ENCODE measurements at regions not wholly inside any gene's neighbourhood (a gene's known extent, or its start where the extent isn't known, plus 50 kb on each side); places are given as distances from the start of the nearest gene placed in this dataset.
"Not testable (repeated sequence)": the region's sequence is repeated elsewhere in the genome, so short reads cannot be mapped to it uniquely, and the experiment has no call there.

DNA sequence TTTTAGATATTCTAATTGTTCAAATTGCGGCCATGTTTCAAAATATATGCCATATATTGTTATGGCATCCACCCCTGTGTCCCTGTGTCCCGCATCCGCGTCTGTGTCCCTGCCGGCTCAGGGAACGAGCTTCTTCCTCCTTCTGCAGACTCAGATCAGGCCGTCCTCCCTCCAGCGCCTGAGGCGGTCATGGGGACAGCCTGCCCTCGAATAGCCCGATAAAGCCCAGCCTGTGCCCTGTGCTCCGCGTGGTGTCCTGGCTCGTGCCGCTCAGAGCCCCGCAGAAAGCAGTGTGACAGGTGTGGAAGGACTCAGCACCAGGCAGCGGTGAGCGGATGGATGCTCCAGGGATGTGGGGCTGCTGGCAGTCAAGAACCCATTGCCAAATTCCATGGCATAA, 663.4 kb upstream of the DEFB115 start:
- Histone ChIP-seq H3K4me3 (no peak overlapping the region), H3K4me1 (no peaks in the 10 kb centered on the region), H3K27ac (no peak overlapping the region), H3K9me3 (no peaks in the 10 kb centered on the region), H3K36me3 (no peaks in the 10 kb centered on the region), H3K27me3 (no peaks in the 10 kb centered on the region)
- intact Hi-C loops (cut with DNase I; ENCODE audit: low total_unique reads), result no loop called here
- TF ChIP-seq, protein P1, sequence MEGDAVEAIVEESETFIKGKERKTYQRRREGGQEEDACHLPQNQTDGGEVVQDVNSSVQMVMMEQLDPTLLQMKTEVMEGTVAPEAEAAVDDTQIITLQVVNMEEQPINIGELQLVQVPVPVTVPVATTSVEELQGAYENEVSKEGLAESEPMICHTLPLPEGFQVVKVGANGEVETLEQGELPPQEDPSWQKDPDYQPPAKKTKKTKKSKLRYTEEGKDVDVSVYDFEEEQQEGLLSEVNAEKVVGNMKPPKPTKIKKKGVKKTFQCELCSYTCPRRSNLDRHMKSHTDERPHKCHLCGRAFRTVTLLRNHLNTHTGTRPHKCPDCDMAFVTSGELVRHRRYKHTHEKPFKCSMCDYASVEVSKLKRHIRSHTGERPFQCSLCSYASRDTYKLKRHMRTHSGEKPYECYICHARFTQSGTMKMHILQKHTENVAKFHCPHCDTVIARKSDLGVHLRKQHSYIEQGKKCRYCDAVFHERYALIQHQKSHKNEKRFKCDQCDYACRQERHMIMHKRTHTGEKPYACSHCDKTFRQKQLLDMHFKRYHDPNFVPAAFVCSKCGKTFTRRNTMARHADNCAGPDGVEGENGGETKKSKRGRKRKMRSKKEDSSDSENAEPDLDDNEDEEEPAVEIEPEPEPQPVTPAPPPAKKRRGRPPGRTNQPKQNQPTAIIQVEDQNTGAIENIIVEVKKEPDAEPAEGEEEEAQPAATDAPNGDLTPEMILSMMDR (IDR thresholded peaks at IDR 0.05), result no peak
- TF ChIP-seq POLR2A (IDR thresholded peaks at IDR 0.05), result no peak
- DNase-seq, result no peak

DNA sequence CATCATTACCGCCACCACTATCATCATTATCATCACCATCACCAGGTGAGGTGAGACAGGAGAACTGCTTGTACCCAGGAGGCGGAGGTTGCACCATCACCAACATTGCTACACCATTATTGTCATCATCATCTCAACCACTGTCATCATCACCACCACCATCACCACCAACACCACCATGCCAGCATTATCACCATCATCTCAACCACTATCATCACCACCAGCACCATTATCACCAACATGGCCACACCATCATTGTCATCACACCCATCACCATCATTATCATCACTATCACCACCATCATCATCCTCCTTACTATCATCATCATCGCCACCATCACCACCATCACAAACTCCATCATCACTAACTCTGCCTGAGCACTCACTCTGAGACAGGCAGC, 661.8 kb upstream of the DEFB115 start:
- intact Hi-C loops (cut with DNase I; ENCODE audit: low total_unique reads), result no loop called here
- DNase-seq, result no peak
- H3K9me3 ChIP-seq, result no peaks in the 10 kb centered on the region
- no peaks in the 10 kb centered on the region for H3K36me3 ChIP-seq
- no peak overlapping the region for H3K4me3 ChIP-seq
- no peak for TF ChIP-seq POLR2A (IDR thresholded peaks at IDR 0.05)
- TF ChIP-seq, protein P1 (IDR thresholded peaks at IDR 0.05), result no peak
- H3K27me3 ChIP-seq, result no peaks in the 10 kb centered on the region
- no peaks in the 10 kb centered on the region for H3K4me1 ChIP-seq
- H3K27ac ChIP-seq, result no peak overlapping the region

DNA sequence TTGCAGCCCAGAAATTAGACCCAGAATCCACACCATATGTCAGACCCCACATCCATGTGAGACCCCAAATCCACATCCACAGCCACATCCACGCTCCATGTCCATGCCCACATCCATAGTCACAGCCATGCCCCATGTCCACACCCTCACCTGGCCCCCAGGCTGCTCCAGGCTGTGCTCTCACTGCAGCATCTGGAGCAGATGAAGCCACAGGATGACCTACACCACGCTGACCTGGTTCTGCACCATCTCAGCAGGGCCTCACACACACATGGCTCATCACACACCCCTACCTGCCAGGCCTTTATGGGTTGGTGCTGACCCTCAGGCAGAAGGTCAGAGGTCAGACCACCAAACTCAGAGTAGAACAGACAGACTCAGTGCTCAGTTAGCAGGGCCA, 660.0 kb upstream of the DEFB115 start:
- H3K27ac ChIP-seq; H3K4me1 ChIP-seq; H3K36me3 ChIP-seq; intact Hi-C loops (cut with DNase I; ENCODE audit: low total_unique reads); DNase-seq; H3K27me3 ChIP-seq; H3K9me3 ChIP-seq; H3K4me3 ChIP-seq: not testable (repeated sequence)

DNA sequence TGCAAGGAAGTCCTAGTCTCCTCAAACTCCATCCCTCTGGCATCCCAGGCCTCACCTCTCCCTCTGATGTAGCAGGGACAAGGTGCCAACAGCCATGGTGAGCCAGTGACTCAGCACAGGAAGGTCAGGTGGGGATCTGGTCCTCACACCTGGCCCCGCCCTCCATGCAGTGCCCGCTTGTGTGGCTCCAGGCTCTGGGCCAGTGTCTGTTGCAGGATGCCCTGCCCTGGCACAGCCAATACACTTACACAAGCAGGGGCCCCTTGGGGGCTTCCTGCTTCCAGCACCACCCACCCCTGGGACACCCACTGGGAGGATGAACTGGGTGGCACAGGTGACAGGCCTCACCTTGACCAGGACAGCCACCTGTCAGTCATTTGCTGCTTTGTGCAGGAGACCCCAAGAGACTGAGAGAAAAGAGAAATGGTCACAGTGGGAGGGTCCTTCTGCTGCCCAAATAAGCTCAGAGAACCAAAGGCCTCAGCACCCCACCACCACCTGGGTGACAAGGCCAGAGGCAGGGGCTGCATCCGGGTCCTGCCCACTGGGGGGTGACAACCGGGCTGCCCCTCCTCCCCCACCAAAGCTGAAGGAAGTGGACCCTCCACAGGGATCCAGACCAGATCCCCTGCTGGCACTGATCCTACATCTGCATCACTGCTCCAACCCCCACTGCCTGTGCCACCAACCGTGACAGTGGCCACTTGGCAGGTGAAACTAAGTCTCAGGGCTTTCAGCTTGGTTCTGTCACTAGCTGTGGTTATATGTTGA, 658.8 kb upstream of the DEFB115 start:
- Histone ChIP-seq H3K27ac (no peak overlapping the region), H3K9me3 (no peaks in the 10 kb centered on the region), H3K4me3 (no peak overlapping the region), H3K36me3 (no peaks in the 10 kb centered on the region), H3K4me1 (no peaks in the 10 kb centered on the region), H3K27me3 (no peaks in the 10 kb centered on the region)
- no peak for TF ChIP-seq POLR2A (IDR thresholded peaks at IDR 0.05)
- TF ChIP-seq, protein P1 (IDR thresholded peaks at IDR 0.05), result no peak
- intact Hi-C loops (cut with DNase I; ENCODE audit: low total_unique reads), result no loop called here
- no peak for DNase-seq

DNA sequence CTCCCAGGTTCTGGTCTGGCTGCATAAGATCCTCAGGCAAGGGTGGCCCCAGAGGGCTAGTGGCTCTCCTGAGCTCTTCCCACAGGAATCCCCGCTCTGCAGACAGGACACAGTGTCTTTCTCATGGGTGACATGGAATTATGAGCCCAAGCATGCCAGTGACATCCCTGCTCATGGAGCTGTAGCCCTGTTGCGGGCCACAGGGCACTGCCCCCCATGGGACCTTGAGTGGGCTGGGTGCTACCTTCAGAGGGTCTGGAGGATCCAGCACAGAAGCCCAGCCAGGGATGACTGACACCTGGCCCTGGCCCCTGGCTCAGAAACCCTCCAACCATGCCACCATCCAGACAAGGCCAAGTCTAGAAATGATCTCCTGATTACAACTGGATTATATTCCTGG, 657.5 kb upstream of the DEFB115 start:
- no peak overlapping the region for H3K27ac ChIP-seq
- H3K4me1 ChIP-seq, result no peaks in the 10 kb centered on the region
- H3K36me3 ChIP-seq, result no peaks in the 10 kb centered on the region
- TF ChIP-seq POLR2A (IDR thresholded peaks at IDR 0.05), result no peak
- TF ChIP-seq, protein P1 (IDR thresholded peaks at IDR 0.05), result no peak
- H3K27me3 ChIP-seq, result no peaks in the 10 kb centered on the region
- no peak overlapping the region for H3K4me3 ChIP-seq
- intact Hi-C loops (cut with DNase I; ENCODE audit: low total_unique reads), result no loop called here
- DNase-seq, result no peak
- H3K9me3 ChIP-seq, result no peaks in the 10 kb centered on the region

DNA sequence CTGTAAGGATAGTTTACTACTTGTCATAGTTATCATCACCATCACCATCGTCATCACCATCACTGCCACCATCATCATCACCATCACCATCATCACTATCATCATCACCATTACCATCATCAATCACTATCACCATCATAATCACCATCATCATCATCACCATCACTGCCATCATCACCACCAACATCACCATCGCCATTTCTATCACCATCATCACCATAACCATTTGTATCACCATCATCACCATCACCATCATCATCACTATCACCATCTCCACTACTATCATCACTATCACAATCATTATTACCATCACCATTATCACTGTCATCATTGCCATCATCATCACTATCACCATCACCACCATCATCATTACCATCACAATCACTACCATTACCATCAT, 655.5 kb upstream of the DEFB115 start:
- intact Hi-C loops (cut with DNase I; ENCODE audit: low total_unique reads), result no loop called here

More for the DNA sequence above, 655.5 kb upstream of the DEFB115 start:
- DNase-seq, result no peak
- no peak overlapping the region for H3K27ac ChIP-seq
- H3K4me1 ChIP-seq, result no peaks in the 10 kb centered on the region
- TF ChIP-seq POLR2A (IDR thresholded peaks at IDR 0.05), result no peak
- TF ChIP-seq, protein P1 (IDR thresholded peaks at IDR 0.05), result no peak
- H3K4me3 ChIP-seq, result no peak overlapping the region
- H3K27me3 ChIP-seq, result no peaks in the 10 kb centered on the region
- no peaks in the 10 kb centered on the region for H3K36me3 ChIP-seq
- H3K9me3 ChIP-seq, result no peaks in the 10 kb centered on the region
